LNCaP clone FGC (cell line): ENCODE measurements at regions not wholly inside any gene's neighbourhood (a gene's known extent, or its start where the extent isn't known, plus 50 kb on each side); places are given as distances from the start of the nearest gene placed in this dataset.

Experiments
- DNase-seq: peaks from one replicate; pipeline ENCODE4 v3.0.0-alpha.2; 2011; ENCODE audit warnings: low read depth
- H3K4me3 ChIP-seq: 2 replicates; pipeline ENCODE4 v1.5.1; 2011; ENCODE audit warnings: mild to moderate bottlenecking, low read depth, low read length, control low read depth
- CTCF ChIP-seq: IDR thresholded peaks from 2 replicates; pipeline ENCODE4 v1.5.1; 2012; ENCODE audit warnings: mild to moderate bottlenecking; ENCODE audit not compliant: control insufficient read depth, insufficient read depth; ENCODE audit errors: extremely low read depth

GRCh38 chr3:153625506-153625905 is 463.5 kb downstream of the RAP2B start:
- no peak for TF ChIP-seq CTCF
- H3K4me3 ChIP-seq = no peak overlapping the region
- no peak for DNase-seq

DNA sequence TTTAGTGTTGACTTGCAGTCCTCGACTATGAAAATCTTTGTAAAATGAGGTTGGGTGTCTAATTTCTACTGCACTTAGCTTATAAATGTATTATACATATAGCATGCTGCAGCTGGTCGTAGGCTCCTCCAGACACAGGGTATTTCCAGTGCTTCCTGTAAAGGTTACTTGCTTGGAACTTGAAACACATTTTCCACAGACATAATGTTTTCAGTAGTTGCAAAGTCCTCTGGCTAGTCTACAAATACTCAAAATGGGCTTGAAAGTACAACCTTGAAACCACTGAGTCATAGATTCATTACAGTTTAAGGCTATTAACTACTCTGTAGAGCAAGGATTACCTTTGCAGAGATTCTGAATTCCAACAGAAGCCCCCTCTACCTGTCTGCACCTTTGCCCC is 464.1 kb downstream of the RAP2B start:
- no peak for TF ChIP-seq CTCF
- no peak for DNase-seq
- no peak overlapping the region for H3K4me3 ChIP-seq

- no peak for TF ChIP-seq CTCF
- DNase-seq = no peak
- H3K4me3 ChIP-seq = no peak overlapping the region
Measured at GRCh38 chr3:153628591-153628990, 466.6 kb downstream of the RAP2B start.

DNA sequence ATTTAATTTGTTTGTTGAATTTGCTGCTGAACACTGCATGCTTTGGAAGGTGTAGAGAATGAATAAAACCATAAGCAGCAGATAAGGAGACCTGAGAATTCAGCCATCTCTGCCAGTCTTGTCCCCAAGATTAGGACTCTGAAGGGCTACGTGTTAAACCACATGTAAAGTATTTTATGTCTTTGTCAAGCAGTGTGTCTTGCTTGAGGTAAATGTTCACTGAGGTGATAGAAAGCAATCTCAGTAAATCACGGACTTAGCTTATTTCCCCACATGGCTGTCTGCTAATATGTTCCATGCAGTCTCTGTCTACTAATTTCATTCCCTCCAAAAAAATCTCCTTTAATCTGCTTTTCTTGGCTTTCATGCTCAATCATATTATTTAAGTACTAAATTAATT is 467.1 kb downstream of the RAP2B start:
- H3K4me3 ChIP-seq = no peak overlapping the region
- no peak for DNase-seq
- TF ChIP-seq CTCF = no peak

DNA sequence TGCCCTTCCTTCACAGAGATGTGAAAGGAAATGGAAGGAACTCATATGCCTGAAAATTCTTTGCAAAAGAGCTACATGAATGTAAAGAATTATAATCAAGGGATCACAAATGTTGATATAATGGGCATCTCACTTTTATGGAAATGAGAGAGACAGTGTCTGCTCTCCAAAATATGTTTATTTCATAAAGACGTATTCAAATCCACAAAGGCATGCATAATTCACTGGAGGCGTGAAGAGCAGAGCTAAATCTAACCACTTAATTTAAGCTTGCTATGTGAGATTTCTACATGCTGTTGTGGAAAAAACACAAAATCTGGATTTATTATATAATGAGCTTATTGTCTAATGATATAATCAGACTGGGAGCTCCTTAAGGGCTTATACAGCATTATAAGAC is 469.1 kb downstream of the RAP2B start:
- H3K4me3 ChIP-seq = no peak overlapping the region
- TF ChIP-seq CTCF = no peak
- DNase-seq = no peak

DNA sequence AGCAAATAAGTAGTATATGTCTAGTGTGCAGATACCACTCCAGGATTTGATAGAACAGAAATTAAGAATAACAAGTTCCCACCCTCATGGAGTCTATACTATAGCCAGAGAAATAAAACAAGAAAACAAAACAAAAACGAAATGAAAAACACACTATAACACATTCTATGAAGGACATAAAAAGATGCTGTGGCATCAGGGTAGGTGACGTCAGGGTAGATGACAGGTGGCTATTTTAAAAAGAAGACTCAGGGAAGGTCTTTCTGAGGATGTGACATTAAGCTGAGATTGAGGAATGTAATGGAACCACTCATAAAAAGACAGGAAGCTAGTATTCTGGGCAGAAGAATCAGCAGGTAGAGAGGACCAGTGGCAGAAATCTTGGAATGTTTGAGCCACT is 469.6 kb downstream of the RAP2B start:
- TF ChIP-seq CTCF = no peak
- no peak overlapping the region for H3K4me3 ChIP-seq
- no peak for DNase-seq

DNA sequence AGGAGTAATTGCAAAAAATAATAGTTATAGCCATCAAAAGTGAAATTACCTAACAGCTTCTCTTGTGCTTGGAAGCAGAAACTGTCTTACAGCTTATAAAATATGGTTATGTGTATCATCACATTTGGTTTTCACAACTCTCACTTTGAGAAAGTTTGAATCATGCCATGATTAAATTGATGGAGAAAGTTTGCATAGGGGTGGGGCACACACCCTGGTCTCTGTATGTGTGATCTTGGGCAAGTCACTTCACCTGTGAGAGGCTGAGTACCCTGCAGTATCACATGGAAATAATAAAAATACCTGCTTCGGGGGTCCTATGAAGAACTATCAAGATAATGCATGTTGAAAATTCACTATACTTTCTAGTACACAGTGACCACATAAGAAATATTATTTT is 471.4 kb downstream of the RAP2B start:
- DNase-seq = no peak
- no peak overlapping the region for H3K4me3 ChIP-seq
- TF ChIP-seq CTCF = no peak
